ENCODE measurements at regions not wholly inside any gene's neighbourhood (a gene's known extent, or its start where the extent isn't known, plus 50 kb on each side); places are given as distances from the start of the nearest gene placed in this dataset.
A peak's percentile ranks its signal among the peaks of the same experiment; 100 is the strongest.
"Not testable (repeated sequence)": the region's sequence is repeated elsewhere in the genome, so short reads cannot be mapped to it uniquely, and the experiment has no call there.

DNA sequence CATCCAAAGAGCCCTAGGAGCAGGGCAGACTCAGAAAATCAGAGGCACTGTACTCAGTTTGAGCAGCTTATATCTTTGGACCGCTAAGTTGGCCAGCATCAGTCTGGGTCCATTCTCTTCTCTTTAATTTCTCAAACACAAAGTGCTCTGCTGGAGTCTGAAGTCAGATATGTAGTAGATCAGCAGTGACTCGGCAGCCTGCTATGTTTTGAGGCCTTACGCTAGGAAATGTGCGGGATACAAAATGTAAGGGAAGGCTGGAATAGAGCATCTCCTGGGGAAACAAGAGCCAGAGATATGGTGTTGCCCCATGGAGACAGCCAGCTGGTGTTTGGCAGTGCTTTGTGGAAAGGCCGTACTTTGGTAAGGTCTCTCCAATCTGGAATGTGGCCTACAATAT is 60.6 kb upstream of the VKORC1L1 start (continued):
- TF ChIP-seq ETV5 (CRISPR knock-in tag; IDR thresholded peaks at IDR 0.05; ENCODE audit: low read depth) (no peak), ZNF121 (CRISPR knock-in tag; conservative IDR thresholded peaks at IDR 0.05) (no peak)

DNA sequence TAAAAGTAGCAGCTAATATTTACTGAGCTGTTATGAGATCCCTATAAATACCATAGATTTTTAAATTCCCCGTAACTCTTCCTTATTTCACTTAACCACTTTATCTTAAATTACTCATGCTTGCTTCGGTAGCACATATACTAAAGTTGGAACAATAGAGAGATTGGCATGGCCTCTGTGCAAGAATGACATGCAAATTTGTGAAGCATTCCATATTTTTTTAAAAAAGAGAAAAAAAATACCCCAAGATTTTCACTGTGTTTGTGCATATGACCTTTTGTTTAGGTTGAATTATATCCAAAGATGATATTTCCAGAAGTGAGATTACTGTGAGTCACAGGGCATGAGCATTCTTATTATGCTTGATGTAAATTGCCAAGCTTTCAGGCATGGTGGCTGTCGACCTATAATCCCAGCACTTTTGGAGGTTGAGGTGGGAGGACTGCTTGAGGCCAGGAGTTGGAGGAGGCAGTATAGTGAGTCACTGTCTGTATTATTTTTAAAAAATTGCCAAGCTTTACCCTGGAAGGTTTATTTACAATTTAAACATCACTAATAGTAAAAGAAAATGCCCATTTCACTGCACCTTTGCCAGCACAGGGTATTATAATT is 58.2 kb upstream of the VKORC1L1 start:
- H3K9ac ChIP-seq (ENCODE audit: insufficient read depth in 1 of 2, low read depth in 2 of 2, low read length in 2 of 2); ATAC-seq; H3K79me2 ChIP-seq (ENCODE audit: control insufficient read depth, insufficient read depth, low read length); intact Hi-C loops (cut with micrococcal nuclease); H3K9me1 ChIP-seq (ENCODE audit: control insufficient read depth, insufficient read depth, low read length); H3K4me3 ChIP-seq; H3K36me3 ChIP-seq (ENCODE audit: control insufficient read depth, insufficient read depth, low read length); CTCF ChIA-PET (ENCODE audit: low intra/inter-chr PET ratio); DNase-seq (ENCODE audit: extremely low read depth in 1 of 4, low spot score in 3 of 4); H3K27ac ChIP-seq (ENCODE audit: extremely low read depth, low read depth, low read length); H3K27me3 ChIP-seq (ENCODE audit: control insufficient read depth in 2 of 2, insufficient read depth in 2 of 2, low read length in 2 of 2); H4K20me1 ChIP-seq (replicated peaks; ENCODE audit: control insufficient read depth, insufficient read depth, low read length); FAIRE-seq; H3K4me1 ChIP-seq (replicated peaks in 1 of 2; ENCODE audit: control insufficient read depth in 2 of 2, insufficient read depth in 2 of 2, low read length in 2 of 2); H2AFZ ChIP-seq (ENCODE audit: low read depth, low read length); BruUV-seq (replicated peaks); in situ Hi-C loops (cut with MboI); H3K9me3 ChIP-seq (replicated peaks; ENCODE audit: control insufficient read depth, insufficient read depth, low read depth, low read length); H3K4me2 ChIP-seq (ENCODE audit: insufficient read depth, low read length): not testable (repeated sequence)
- TF ChIP-seq RBM25 (IDR thresholded peaks at IDR 0.05; ENCODE audit: low read depth, low read length, severe bottlenecking) = peak; percentile 88
- POLR2A ChIA-PET = interaction anchor here (1.5 kb wide), 1 partner anchor 9 kb away, joined by 4 read pairs; no protein-coding TSS in a partner anchor
- WGBS (ENCODE audit: insufficient coverage, low coverage, missing lambda C conversion rate) = 43% methylated on average over 3 of the region's 3 CpGs

Data from K562 (cell line).